HG02678 (cell line): ENCODE measurements at regions not wholly inside any gene's neighbourhood (a gene's known extent, or its start where the extent isn't known, plus 50 kb on each side); places are given as distances from the start of the nearest gene placed in this dataset.

ENCODE experiments used
- ATAC-seq: cut with Tn5 transposase; IDR thresholded peaks from one replicate; pipeline ENCODE4 v1.9.1; 2021; ENCODE audit warnings: mild to moderate bottlenecking, moderate library complexity; ENCODE audit not compliant: unreplicated experiment

- ATAC-seq: no peak
Observed at GRCh38 chr10:43814663-43815062, 166.0 kb upstream of the ZNF32 start.

GRCh38 chr10:43811871-43812270 lies 163.2 kb upstream of the ZNF32 start:
- no peak for ATAC-seq

- no peak for ATAC-seq
Observed at GRCh38 chr10:43809211-43809930, 160.7 kb upstream of the ZNF32 start.

- ATAC-seq: peak; percentile 90
Observed at GRCh38 chr10:43808136-43808535, 159.5 kb upstream of the ZNF32 start.

GRCh38 chr10:43806831-43807640 lies 158.4 kb upstream of the ZNF32 start:
- ATAC-seq: no peak

- no peak for ATAC-seq
Observed at GRCh38 chr10:43803791-43804190, 155.1 kb upstream of the ZNF32 start.

GRCh38 chr10:43802988-43803696 lies 154.5 kb upstream of the ZNF32 start:
- no peak for ATAC-seq

- no peak for ATAC-seq
Observed at GRCh38 chr10:43801626-43802025, 152.9 kb upstream of the ZNF32 start.

- no peak for ATAC-seq
Observed at GRCh38 chr10:43801140-43801539, 152.5 kb upstream of the ZNF32 start.

GRCh38 chr10:43796781-43797180 lies 148.1 kb upstream of the ZNF32 start:
- ATAC-seq: no peak

GRCh38 chr10:43795639-43796038 lies 147.0 kb upstream of the ZNF32 start:
- no peak for ATAC-seq

GRCh38 chr10:43795093-43795492 lies 146.4 kb upstream of the ZNF32 start:
- ATAC-seq: no peak

- no peak for ATAC-seq
Observed at GRCh38 chr10:43794181-43794815, 145.6 kb upstream of the ZNF32 start.

- no peak for ATAC-seq
Observed at GRCh38 chr10:43793704-43794103, 145.0 kb upstream of the ZNF32 start.

GRCh38 chr10:43790147-43790546 lies 141.5 kb upstream of the ZNF32 start:
- no peak for ATAC-seq

- no peak for ATAC-seq
Observed at GRCh38 chr10:43785252-43785651, 136.6 kb upstream of the ZNF32 start.

- ATAC-seq: no peak
Observed at GRCh38 chr10:43782814-43783213, 134.1 kb upstream of the ZNF32 start.

GRCh38 chr10:43781480-43782361 lies 133.0 kb upstream of the ZNF32 start:
- no peak for ATAC-seq

GRCh38 chr10:43778571-43778970 lies 129.9 kb upstream of the ZNF32 start:
- ATAC-seq: no peak

GRCh38 chr10:43775384-43775783 lies 126.7 kb upstream of the ZNF32 start:
- ATAC-seq: no peak
